Fibroblast of skin of scalp (primary cell): ENCODE measurements at regions not wholly inside any gene's neighbourhood (a gene's known extent, or its start where the extent isn't known, plus 50 kb on each side); places are given as distances from the start of the nearest gene placed in this dataset.

Source experiments
- DNase-seq: peaks from one replicate; pipeline ENCODE4 v3.0.0-alpha.2; 2013

DNA sequence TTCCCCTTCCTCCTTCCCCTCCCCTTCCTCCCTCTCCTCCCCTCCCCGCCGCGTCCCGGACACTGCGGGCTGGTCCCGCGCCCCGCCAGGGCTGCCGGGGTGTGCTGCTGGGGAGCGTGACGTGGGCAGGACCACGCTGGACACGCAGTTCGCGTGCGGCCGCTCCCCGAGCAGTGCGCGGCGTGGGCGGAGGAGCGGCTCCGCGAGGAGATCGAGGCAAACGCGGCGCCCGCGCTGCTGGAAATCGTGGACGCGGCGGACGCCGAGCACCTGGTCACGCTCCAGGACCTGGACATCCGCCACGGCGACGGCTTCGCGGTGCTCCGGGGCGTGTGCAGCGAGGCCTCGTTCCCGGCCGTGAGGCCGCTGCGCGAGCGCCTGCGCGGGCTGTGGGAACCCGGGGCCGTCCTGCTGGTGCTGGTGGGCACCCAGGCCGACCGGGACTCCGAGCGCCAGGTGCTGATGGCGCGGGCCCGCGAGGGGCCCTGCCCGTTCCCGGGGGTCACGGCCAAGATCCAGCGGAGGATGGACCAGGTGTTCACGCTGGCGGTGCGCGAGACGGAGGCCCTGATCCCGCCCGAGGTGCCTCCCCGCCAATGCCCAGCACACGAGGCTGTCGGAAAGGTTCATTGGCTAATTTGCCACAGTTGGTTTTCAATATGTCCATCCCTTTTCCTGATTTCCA lies 84.3 kb downstream of the TNFAIP2 start:
- no peak for DNase-seq

DNA sequence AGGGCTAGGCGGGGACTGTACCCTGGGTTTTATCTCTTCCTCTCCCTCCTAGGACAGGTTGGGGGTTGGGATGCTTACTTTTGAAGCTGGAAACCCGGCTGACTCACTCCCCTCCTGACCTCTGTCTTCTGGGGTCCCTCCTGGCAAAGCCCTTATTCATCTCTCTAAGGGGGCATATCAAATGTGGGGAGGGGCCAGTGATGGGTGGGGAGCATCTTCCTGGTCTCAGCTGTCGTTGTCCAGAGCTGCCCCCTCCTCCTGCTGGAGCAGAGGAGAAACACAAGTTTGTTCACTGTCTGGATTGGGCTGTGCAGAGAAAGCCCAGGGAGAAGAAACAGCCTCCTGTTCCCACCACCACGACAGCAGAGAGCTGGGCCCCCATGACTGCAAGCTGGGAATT lies 85.8 kb downstream of the TNFAIP2 start:
- DNase-seq, result no peak

DNA sequence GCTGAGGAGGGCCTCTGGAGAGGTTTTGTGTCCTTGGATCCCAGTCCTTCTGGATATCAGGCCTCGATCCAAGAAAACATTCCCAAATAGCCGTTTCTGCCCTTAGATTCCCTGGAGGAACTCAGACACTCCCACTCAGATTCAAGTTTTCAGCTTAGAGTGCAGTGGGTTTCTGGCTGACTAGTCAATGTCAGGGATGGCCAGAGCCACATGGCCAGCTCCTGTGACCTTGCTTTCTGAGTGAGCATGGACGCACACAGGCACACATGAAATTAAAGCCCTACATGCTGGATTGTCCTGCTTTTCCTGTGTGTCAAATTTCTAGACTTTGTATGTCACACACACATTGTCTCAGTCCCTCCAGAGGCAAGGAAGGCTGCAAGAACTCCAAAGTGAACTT lies 86.2 kb downstream of the TNFAIP2 start:
- DNase-seq, result no peak

DNA sequence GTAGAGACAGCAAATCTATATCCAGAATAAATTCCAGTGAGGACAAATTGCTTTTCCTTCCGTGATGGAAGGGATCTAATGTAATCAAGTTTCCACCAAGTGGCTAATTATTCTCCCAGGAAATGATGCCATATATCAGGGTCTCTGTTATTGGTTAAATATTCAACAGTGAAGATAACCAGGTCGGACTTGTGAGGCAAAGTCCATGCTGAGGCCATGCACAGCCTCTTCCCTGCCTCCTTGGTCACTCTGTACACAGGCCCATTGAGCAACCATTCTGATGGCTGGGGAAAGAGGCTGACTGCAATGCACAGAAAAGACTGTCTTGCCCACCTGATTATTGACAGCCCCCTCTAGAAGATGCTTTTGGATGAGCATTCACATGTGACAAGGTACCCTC lies 90.1 kb downstream of the TNFAIP2 start:
- DNase-seq, result no peak

DNA sequence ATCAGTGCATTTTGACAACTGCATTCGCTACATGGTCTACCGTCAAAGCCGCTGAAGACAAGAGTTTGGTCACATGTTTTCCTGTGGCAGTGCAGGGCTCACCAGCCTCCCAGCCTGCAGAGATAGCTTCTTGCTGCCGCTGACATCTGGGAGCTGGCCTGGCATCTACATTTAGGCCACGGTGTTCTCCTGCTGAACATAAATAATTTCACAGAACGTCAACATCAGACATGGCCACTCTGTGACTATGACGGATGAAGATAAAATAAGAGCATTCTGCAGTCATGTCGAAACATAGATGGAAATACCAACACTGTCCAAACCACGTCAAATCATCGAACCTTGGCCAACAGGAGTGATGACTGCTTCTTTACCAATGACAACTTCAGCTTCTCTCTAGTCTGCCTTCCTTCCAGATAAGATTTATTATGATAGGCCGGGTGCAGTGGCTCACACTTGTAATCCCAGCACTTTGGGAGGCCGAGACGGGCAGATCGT lies 91.2 kb downstream of the TNFAIP2 start:
- DNase-seq, result no peak

DNA sequence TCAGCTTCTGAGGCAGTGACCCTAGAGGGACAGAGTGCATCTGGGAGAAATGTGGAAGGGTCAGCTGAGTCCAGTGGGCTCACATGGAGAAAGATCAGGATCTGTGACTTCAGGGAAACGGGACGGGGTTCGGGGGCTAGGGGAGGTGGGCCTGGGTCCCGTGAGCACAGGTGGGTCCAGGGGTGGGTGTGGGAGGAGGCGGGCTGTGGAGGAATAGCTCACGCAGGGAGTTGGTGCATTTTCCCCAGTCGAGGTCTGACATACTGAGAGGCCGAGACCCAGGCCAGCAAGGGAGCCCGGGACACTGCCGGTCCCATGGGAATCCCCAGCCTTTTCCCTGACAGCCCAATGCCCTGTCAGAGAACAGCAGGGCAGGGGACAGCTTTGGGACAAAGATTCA lies 93.1 kb downstream of the TNFAIP2 start:
- no peak for DNase-seq

DNA sequence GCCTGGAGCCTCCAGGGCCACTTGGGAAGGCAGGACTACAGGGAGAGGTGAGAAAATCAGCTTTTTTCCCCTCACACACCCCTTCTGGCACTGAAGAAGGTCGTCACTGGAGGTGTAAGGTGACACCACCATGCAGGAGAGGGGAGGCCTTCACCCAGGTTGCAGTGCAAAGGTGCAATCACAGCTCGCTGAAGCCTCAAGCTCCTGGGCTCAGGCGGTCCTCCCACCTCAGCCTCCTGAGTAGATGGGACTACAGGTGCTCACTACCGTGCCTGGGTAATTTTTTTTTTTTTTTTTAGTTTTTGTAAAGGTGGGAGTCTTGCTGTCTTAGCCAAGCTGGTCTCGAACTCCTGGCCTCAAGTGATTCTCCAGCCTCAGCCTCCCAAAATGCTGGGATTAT lies 93.6 kb downstream of the TNFAIP2 start:
- no peak for DNase-seq

DNA sequence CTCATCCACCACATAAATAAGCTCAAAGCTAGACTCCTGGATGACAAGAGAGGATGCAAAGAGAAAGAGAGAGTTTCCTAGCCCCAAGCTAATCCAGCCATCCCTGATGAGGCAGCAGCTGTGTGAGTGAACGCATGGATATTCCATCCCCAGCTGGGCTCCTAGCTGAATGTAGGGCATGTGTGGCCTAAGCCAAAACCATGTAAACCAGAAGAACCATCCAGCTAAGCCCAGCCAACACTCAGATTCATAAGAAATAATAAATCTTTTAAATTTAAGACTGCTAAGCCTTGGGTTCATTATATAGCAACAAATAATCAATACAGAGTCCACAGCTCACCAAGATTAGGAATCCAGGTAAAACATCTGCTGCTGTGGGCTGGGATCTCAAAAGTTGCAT lies 94.3 kb downstream of the TNFAIP2 start:
- DNase-seq, result no peak

DNA sequence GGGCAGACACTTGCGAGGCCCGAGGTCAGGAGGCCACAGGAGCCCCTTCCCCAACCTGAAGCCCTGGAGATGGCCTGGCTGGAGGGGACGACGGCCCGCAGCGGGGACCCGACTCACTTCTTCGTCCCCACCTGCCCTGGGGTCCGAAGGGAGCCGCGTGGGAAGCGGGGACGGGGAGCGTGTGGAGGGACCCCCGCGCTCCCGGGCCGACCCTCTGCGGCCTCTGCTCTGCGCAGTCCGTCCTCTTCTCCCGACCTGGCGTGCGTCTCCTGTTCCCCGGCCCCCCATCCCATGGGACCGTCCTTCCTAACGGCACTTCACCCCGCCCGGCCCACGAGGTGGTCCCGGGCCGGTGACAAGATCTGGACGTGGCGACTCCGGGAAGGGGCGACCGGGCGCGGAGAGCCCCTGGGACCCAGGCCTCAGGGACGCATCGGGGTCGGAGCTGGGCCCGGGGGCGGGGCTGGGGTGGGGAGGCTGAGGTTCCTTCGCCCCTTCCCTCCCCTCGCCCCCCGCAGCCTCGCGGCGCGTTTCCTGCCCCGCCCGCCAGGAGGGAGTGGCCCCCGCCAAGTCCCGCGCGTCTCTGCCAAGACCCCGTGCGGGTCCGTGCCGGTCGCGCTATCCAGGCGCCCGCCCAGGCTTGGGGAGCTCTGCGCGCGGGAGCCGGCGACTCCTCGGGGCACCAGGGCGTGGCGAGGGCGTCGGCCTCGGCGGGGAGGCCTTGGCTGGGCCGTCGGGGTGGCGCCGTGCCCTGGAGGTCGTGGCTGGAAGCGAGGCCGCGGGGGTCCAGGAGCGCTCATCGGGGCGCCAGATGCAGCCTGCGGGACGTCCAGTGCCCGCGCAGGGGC lies 97.1 kb downstream of the TNFAIP2 start:
- no peak for DNase-seq

DNA sequence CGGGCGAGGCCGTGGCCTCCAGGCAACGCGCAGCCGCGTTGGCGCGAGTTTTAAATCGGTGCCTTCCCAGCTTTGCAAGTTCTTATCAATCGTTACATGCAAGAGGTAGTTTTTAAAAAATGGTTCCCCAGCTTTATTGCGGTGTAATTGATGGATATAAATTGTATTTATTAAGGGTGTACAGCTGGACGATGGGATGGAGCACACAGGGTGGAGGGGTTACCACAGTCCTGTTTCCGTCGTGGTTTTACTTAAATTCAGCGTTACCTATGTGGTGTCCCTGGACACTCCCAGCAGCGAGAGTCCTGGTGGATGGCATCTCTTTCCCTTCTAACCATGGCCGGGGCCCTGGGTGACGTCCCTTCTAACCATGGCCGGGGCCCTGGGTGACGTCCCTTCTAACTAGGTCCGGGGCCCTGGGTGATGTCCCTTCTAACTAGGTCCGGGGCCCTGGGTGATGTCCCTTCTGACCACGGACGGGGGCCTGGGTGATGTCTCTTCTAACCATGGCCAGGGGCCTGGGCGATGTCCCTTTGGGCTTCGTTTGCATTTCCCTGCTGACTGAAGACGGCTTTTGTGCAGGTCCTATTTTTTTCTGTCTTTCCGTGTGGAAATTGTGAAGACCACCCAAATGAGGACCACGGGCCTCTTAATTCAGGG lies 97.9 kb downstream of the TNFAIP2 start:
- DNase-seq, result no peak

DNA sequence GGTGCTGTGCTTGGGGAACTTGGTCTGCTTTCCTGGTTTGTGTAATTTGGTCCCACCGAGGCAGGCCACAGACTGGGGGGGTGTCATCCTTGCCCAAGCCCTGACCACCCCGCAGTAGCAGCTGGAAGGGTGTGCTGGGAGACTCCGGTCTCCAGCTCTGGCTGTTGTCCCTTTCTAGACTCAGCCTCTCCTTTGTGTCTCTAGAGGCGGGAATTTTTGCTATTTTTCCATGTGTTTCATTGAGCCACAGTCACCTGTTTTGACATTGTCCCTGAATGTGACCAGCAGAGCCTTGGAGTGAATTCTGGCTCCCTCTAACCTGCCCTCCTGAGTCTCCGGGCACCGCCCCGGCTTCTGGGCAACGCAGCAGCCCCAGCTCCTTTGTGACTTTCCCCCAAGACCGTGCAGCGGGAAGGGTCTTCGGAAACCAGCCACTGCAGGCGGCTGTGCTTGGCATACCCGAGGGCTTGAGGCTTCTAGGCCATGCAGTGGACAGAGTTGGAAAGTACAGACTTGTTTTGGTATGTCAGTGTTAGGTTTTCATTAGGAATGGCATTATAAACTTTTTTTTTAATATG lies 98.6 kb downstream of the TNFAIP2 start:
- no peak for DNase-seq

DNA sequence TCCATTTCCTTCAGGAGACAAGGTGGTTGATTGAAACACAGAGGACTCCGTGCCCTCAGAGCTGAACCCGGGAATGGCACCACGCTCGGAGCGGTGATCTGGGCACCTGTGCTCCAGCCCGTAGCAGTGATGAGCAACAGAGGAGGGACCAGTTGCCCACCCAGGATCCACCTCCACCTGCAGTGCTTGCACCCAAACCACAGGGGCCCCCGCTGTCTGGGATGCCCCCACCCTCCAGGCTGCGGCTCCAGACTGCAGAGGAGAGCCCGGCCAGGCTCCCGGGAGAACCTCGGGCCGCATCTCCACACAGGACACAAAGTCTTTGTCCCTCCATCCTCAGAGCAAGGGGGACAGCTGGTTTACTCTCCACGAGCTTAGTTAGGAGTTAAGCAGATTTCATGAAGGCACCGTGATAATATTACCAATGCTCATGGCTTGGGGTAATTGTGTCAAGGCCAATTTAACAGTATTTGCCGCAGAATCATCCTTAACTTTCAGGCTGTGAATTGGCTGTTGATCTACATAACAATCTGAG lies 100.6 kb downstream of the TNFAIP2 start:
- DNase-seq, result no peak

DNA sequence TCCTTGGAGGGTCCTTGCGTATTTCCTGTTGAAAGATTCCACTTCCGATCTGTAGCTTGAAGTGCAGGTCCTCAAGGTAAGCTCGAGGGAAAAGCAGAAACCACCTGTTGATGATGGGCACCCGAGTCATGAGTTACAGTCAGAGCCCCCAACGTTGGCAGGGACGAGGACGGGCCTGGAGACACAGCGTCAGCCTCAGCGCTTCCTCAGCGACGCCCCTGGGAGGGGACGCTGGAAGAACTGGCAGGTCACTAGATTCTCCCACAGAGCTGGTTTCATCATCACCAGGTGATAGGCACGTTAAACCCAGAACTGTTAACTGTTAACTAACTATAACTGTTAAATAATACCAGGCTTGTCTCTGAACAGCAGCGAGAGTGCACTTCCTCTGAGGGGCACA lies 101.8 kb downstream of the TNFAIP2 start:
- no peak for DNase-seq

DNA sequence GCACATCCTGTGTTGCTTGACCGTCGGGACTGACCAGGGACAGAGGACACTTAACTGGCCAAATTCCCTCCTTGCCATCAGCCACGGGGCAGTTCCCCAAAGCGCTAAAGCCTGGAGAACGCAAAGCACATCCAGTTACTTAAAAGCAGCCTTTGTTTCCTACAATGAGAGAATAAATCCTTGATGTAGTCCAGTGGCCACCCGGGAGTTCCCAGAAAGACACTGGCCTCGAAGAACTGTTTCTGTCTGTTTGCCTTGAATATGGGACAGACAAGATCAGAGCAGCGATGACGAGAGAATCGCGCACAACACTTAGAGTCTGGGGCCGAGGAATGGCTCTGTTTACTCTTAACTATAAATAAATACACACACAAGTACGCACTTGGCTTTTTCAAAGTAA lies 102.2 kb downstream of the TNFAIP2 start:
- DNase-seq, result no peak

DNA sequence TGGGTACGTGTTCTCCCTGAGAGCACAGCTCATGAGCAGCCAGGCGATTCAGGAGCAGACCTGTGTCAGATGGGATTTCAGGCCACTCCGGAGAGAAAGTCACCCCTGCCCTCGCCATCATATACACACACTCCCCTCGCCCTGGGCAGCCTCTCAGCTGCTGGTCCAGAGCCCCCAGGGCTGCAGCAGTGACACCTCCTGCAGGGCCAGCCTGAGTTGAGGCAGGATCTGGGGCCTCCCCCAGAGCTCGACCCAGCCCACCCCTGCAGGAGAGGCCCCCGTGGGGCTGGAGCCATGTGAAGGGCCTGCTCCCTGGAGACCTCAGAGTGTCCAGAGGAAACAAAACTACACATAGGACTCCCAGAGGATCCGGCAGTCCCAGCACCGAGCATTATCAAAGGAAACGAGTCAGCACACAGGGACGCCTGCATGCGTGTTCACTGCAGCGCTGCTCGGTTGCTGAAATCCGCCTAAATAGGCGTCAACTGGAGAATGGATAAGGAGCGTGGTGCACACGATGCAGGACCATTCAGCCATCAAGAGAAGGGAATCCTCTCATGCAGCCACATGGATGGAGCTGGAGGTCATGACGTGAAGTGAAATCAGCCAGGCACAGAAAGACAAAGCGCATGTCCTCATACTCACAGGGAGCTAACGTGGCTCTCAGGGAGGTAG lies 104.0 kb downstream of the TNFAIP2 start:
- no peak for DNase-seq

DNA sequence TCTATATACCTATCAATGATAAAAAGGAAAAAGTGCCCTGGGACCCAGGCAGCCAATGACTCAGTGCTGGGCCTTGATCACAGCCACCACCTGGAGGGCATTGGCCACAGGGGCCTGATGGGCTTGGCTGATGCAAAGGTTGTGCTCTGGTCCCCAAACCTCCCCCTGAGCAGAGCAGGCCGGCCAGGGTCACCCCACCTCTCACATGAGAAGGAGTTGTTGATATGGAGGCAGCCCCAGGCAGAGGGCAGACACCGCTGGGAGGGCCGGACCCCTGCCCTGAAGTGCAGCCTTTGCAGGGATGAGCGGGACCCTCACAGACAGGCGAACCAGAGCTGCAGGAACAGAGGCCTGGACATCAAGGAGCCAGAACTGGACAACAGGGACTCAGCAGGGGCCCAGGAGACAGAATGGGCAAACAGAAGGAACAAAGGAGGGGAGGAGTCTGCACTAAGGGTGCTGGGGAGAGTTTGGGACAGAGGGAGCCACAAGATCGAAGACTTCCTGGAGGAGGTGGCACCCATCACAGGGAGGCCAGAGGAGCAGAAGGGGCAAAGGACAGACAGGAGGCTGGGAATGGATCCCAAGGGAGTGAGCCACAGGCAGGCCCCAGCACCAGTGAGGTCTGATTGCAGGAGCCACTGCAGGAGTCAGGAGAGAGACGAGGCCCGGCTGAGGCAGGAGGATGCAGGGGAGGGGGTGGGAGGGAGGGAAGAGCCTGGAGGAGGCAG lies 105.0 kb downstream of the TNFAIP2 start:
- DNase-seq, result no peak

DNA sequence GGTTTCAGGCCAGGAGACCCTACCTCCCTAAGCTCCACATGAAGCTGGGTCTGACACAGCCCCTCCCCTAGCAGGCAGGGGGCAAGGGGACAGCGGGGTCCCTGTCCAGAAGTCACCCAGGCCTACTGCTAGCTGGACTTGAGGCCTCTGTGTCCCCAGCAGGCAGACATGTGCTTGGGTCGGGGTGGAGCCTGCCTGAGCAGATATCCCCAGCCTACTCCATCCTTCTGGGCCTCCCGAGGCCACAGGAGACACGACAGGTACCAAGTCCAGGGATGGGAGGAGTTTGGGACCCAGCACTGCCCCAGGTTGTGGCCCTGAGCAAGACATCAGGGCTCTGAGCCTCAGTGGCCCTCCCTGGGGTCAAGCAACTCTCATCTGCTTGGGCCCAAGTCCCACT lies 105.2 kb upstream of the EIF5 start:
- DNase-seq, result no peak

DNA sequence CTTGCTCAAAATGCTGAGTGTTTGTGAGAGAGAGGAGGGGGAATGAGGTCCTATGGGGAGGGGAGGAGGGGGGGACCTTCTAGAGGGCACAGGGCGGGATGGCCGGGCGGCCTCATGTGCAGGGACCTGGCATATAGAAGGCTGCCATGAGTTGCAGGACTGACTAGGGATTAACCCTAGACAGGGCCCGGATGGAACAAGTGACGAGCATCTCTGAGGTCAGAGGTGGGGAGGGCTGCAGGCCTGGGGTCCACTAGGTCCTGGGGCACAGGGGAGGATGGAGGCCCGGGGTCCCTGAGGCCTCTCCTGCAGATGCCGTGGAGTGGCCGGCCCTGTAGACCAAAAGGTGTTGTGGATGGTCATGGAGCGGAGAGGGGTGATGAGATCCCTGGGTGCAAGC lies 104.0 kb upstream of the EIF5 start:
- DNase-seq, result no peak

DNA sequence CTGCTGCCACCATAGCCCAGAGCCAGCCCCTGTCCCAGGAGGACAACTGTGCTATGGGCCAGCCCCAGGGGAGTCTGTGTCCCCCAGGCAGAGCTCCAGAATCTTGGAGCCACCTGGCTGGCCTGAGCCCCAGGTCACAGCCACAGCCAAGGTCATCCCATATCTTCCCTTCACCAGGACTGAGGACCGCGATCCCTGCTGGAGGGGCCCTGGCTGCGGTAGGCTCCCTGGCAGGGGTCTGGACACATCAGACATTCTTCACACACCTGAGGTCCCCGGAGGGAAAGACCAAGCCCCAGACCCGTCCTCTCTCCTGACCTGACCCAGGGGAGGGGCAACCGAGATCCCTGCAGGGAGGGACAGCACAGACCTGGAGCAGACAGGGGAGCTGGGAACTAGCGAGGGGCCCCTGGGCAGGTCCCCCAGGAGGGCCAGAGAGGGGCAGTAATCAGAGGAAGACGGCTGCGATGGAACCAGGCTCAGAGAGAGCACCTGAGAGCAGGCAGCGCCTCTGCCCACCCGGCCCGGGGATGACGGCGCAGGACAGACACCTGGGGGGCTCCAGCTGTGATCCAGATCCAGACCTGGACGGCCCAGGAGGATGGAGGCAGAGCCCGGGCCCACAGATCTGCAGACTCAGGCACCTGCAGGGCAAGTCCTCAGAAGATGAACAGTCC lies 103.2 kb upstream of the EIF5 start:
- no peak for DNase-seq

DNA sequence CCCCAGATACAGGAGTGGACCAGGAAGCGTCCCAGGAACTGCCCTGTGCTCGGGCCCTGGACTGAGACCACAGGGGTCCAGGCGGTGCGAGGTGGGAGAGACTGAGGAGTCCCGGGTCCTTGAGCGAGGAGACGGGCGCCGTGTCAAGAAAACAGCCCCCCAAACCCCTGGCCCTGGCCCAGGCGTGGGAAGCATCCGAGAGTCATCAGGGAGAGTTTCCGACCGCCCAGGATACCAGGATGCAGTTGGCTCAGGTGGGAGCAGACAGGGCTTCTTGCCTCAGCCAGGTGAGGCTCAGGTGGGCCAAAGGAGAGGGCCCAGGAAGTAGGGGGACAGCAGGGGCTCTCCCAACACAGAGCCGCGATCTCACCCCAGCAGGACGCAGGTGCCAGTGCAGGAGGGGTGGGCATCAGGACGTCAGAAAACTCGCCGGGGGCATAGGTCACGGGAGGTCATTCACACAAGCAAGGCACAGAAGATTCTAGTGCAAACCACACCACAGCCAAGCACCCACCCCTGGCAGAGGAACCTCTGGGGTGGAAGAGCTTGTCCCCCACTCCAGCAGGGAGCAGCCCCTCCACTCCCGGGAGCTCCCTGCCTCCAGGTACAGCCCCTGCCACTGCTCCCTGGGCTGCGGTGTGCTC lies 102.5 kb upstream of the EIF5 start:
- no peak for DNase-seq
